K562 (cell line): ENCODE measurements at regions not wholly inside any gene's neighbourhood (a gene's known extent, or its start where the extent isn't known, plus 50 kb on each side); places are given as distances from the start of the nearest gene placed in this dataset.

ENCODE experiments used
- ATAC-seq: fragments of 200-7000 bp; cut with Tn5 transposase; 3 replicates; pipeline ENCODE4 v1.9.1; 2020; ENCODE audit warnings: moderate library complexity
- BruUV-seq: library from RNA; stranded (reverse); fragments of 400-500 nt; replicated peaks from 2 replicates; lab custom pipeline; 2021; lab: Mats Ljungman, UMichigan
- CTCF ChIA-PET: fragments of 300-600 bp; formaldehyde crosslinking; extraction: SDS; loops from one replicate; lab custom pipeline; 2021; ENCODE audit warnings: low intra/inter-chr PET ratio; lab: Yijun Ruan, JAX
- POLR2A ChIA-PET: fragments of 300-600, 350-650 bp; sonication (Branson Sonifier 250); formaldehyde crosslinking; extraction: SDS; loops from one replicate; lab custom pipeline; 2021; ENCODE audit warnings: antibody characterized with exemption, inconsistent platforms; lab: Yijun Ruan, JAX
- DNase-seq, 4 experiments: peaks; one replicate each; pipeline versions ENCODE4 v3.0.0 to v3.0.0-alpha.2; 2011 to 2018; ENCODE audit warnings: low spot score in 3 of 4, mixed read lengths in 3 of 4; ENCODE audit errors: extremely low read depth in 1 of 4
- FAIRE-seq: peaks from 2 replicates; lab custom pipeline; 2011; peaks lifted over from hg19 to GRCh38; lab: Jason Lieb, UNC
- H2AFZ ChIP-seq: 2 replicates; pipeline ENCODE4 v1.6.0; 2011; ENCODE audit warnings: low read depth, low read length, control low read depth, inconsistent platforms
- H3K27ac ChIP-seq: fragments of 200-600 bp; 3 replicates; pipeline ENCODE4 v1.8.0; 2011; ENCODE audit warnings: low read depth, mild to moderate bottlenecking, control low read depth, inconsistent platforms, low read length, moderate library complexity, mixed read lengths; ENCODE audit errors: extremely low read depth
- H3K27me3 ChIP-seq, 2 experiments: fragments of 300-600 bp in 1 of 2; 2 replicates in 1 of 2; 3 replicates in 1 of 2; pipeline versions ENCODE4 v1.6.0 to v1.8.0; 2011; ENCODE audit warnings: inconsistent platforms in 2 of 2, low read length in 2 of 2, mild to moderate bottlenecking in 1 of 2, mixed read lengths in 1 of 2, moderate library complexity in 1 of 2; ENCODE audit not compliant: control insufficient read depth in 2 of 2, insufficient read depth in 2 of 2
- H3K36me3 ChIP-seq: fragments of 300-600 bp; 3 replicates; pipeline ENCODE4 v1.8.0; 2011; ENCODE audit warnings: mild to moderate bottlenecking, low read length, inconsistent platforms; ENCODE audit not compliant: control insufficient read depth, insufficient read depth
- H3K4me1 ChIP-seq, 2 experiments: fragments of 200-600 bp in 1 of 2; replicated peaks in 1 of 2; 2 replicates in 1 of 2; 3 replicates in 1 of 2; pipeline versions ENCODE4 v1.5.1 to v1.8.0; 2011; ENCODE audit warnings: inconsistent platforms in 2 of 2, low read length in 2 of 2, mild to moderate bottlenecking in 1 of 2, mixed read lengths in 1 of 2, moderate library complexity in 1 of 2; ENCODE audit not compliant: control insufficient read depth in 2 of 2, insufficient read depth in 2 of 2
- H3K4me2 ChIP-seq: 2 replicates; pipeline ENCODE4 v1.6.1; 2011; ENCODE audit warnings: low read length, control low read depth, inconsistent platforms, mixed read lengths; ENCODE audit not compliant: insufficient read depth
- H3K4me3 ChIP-seq: fragments of 200-600 bp; sonication (generic), shearing (Covaris generic); 2 replicates; pipeline ENCODE4 v1.5.1; 2016; ENCODE audit warnings: control low read depth, inconsistent platforms
- H3K79me2 ChIP-seq: fragments of 200-600 bp; 3 replicates; pipeline ENCODE4 v1.8.0; 2011; ENCODE audit warnings: low read length, inconsistent platforms; ENCODE audit not compliant: control insufficient read depth, insufficient read depth
- H3K9ac ChIP-seq, 2 experiments: 2 replicates each; pipeline versions ENCODE4 v1.6.0 to v1.6.1; 2011; ENCODE audit warnings: low read depth in 2 of 2, low read length in 2 of 2, control low read depth in 1 of 2, inconsistent platforms in 1 of 2, mild to moderate bottlenecking in 1 of 2, mixed read lengths in 1 of 2; ENCODE audit not compliant: insufficient read depth in 1 of 2
- H3K9me1 ChIP-seq: one replicate; pipeline ENCODE4 v1.6.0; 2011; ENCODE audit warnings: inconsistent platforms, mild to moderate bottlenecking, low read length, moderate library complexity; ENCODE audit not compliant: control insufficient read depth, insufficient read depth
- H3K9me3 ChIP-seq: replicated peaks from 2 replicates; pipeline ENCODE4 v1.5.1; 2011; ENCODE audit warnings: low read depth, low read length, inconsistent platforms; ENCODE audit not compliant: control insufficient read depth, insufficient read depth
- H4K20me1 ChIP-seq: replicated peaks from 2 replicates; pipeline ENCODE4 v1.6.1; 2011; ENCODE audit warnings: low read length, inconsistent platforms, mixed read lengths; ENCODE audit not compliant: control insufficient read depth, insufficient read depth
- BRF1 ChIP-seq: IDR thresholded peaks from 3 replicates; pipeline ENCODE4 v1.6.1; 2011; ENCODE audit warnings: borderline replicate concordance, mild to moderate bottlenecking; ENCODE audit not compliant: insufficient read length; ENCODE audit errors: extremely low read depth
- C11orf30 ChIP-seq: fragments of 450-650 bp; IDR thresholded peaks from 2 replicates; pipeline ENCODE4 v1.6.1; 2016; ENCODE audit warnings: low read depth, mild to moderate bottlenecking
- CC2D1A ChIP-seq: fragments of 450-650 bp; IDR thresholded peaks from 2 replicates; pipeline ENCODE4 v1.6.1; 2017; ENCODE audit warnings: mild to moderate bottlenecking
- HDAC3 ChIP-seq: fragments of 450-650 bp; IDR thresholded peaks from 2 replicates; pipeline ENCODE4 v1.6.1; 2018; ENCODE audit warnings: borderline replicate concordance, mild to moderate bottlenecking, moderate library complexity; ENCODE audit not compliant: partially characterized antibody
- HOXB6 ChIP-seq: fragments of 250-450 bp; sonication (Bioruptor Pico); IDR thresholded peaks from 2 replicates; pipeline ENCODE4 v1.5.1; 2022; ENCODE audit warnings: mild to moderate bottlenecking, borderline replicate concordance
- MAFF ChIP-seq: IDR thresholded peaks from 2 replicates; pipeline ENCODE4 v1.6.1; 2012; ENCODE audit warnings: low read length, improper control_type of control experiment
- MAFG ChIP-seq: fragments of 450-650 bp; conservative IDR thresholded peaks from 2 replicates; pipeline ENCODE4 v1.6.1; 2016; ENCODE audit warnings: missing genetic modification characterization, missing compliant biosample characterization
- MEF2D ChIP-seq: conservative IDR thresholded peaks from 2 replicates; pipeline ENCODE4 v1.6.1; 2016; ENCODE audit warnings: low read depth, missing genetic modification characterization, missing compliant biosample characterization
- TAF15 ChIP-seq: fragments of 200-400 bp; formaldehyde crosslinking; IDR thresholded peaks from 2 replicates; pipeline ENCODE4 v1.6.1; 2017; ENCODE audit warnings: mild to moderate bottlenecking, low read depth, low read length, moderate library complexity
- ZBTB49 ChIP-seq: sonication (generic); formaldehyde crosslinking; IDR thresholded peaks from 2 replicates; pipeline ENCODE4 v1.8.0; 2022; ENCODE audit warnings: missing genetic modification reagents, mild to moderate bottlenecking, borderline replicate concordance
- ZNF3 ChIP-seq: fragments of 250-450 bp; sonication (Bioruptor Pico); IDR thresholded peaks from 2 replicates; pipeline ENCODE4 v1.5.0; 2021; ENCODE audit warnings: mild to moderate bottlenecking, moderate library complexity
- ZNF316 ChIP-seq: fragments of 450-650 bp; IDR thresholded peaks from 2 replicates; pipeline ENCODE4 v1.6.1; 2016
- WGBS: fragments of 100-300 bp; shearing (Covaris generic); methylation state at CpG from one replicate; pipeline ENCODE4 v1.1.6; 2016; ENCODE audit warnings: low coverage, mixed read lengths; ENCODE audit not compliant: insufficient coverage; ENCODE audit errors: missing lambda C conversion rate; 5-methylcytosine and 5-hydroxymethylcytosine counted together
- in situ Hi-C: fragments of 300-500 bp; cut with MboI; formaldehyde crosslinking; loops from 4 replicates; pipeline ENCODE4 v1.15.0; 2018; ENCODE audit warnings: inconsistent platforms, mixed read lengths
- intact Hi-C: fragments of 100-400 bp; cut with micrococcal nuclease; formaldehyde crosslinking; loops from 2 replicates; pipeline ENCODE4 v1.14.2; 2022

- H3K79me2 ChIP-seq, result no peaks in the 10 kb centered on the region
- intact Hi-C loops, result no loop called here
- DNase-seq, result no peak
- no peak overlapping the region for H2AFZ ChIP-seq
- TF ChIP-seq BRF1, result no peak
- TF ChIP-seq C11orf30, result peak; percentile 30; the same call in 1 of the 2 replicates
- TF ChIP-seq TAF15, result no peak
- no peak for TF ChIP-seq MAFF
- no peak for TF ChIP-seq MEF2D (tag)
- TF ChIP-seq ZNF316, result peak; percentile 53
- no peak for TF ChIP-seq HDAC3
- TF ChIP-seq ZBTB49 (CRISPR knock-in tag), result no peak
- TF ChIP-seq ZNF3 (CRISPR knock-in tag), result no peak
- no peak for TF ChIP-seq CC2D1A
- TF ChIP-seq MAFG, result 0 out of 2 replicates have a peak, but pooled peaks have one; percentile 21
- no peak for TF ChIP-seq HOXB6 (CRISPR knock-in tag)
- TF ChIP-seq, all 486 proteins: peak for 3
- Histone ChIP-seq H3K9ac (no peak overlapping the region), H4K20me1 (no peaks in the 10 kb centered on the region), H3K9me1 (no peaks in the 10 kb centered on the region), H3K4me3 (no peak overlapping the region), H3K36me3 (no peaks in the 10 kb centered on the region), H3K9me3 (no peaks in the 10 kb centered on the region), H3K4me1 (no peaks in the 10 kb centered on the region), H3K27ac (no peak overlapping the region), H3K4me2 (no peak overlapping the region), H3K27me3 (peaks cover 0 to 14% of the 10 kb centered on the region in 2 experiments; a peak in 2 of 5 replicates)
- BruUV-seq, result no TSS peak
- FAIRE-seq (no peak), ATAC-seq (no peak)
- POLR2A ChIA-PET, result no interaction called here
- 5% methylated on average over 15 of the region's 20 CpGs for WGBS
- in situ Hi-C loops, result no loop called here
- CTCF ChIA-PET, result no interaction called here
These were observed 243.5 kb downstream of the GADD45G start for GRCh38 chr9:89848060-89849040.
